ENCODE measurements at regions not wholly inside any gene's neighbourhood (a gene's known extent, or its start where the extent isn't known, plus 50 kb on each side); places are given as distances from the start of the nearest gene placed in this dataset.
A peak's percentile ranks its signal among the peaks of the same experiment; 100 is the strongest.
"Not testable (repeated sequence)": the region's sequence is repeated elsewhere in the genome, so short reads cannot be mapped to it uniquely, and the experiment has no call there.

GRCh38 chr7:131722371-131722770 is 165.9 kb upstream of the PODXL start:
- DNase-seq = no peak

GRCh38 chr7:131721660-131722059 is 165.2 kb upstream of the PODXL start:
- no peak for DNase-seq

GRCh38 chr7:131720703-131721102 is 164.3 kb upstream of the PODXL start:
- no peak for DNase-seq

GRCh38 chr7:131717181-131717580 is 160.8 kb upstream of the PODXL start:
- no peak for DNase-seq

GRCh38 chr7:131699323-131699722 is 142.9 kb upstream of the PODXL start:
- DNase-seq = no peak

GRCh38 chr7:131692131-131692960 is 135.9 kb upstream of the PODXL start:
- DNase-seq = peak in 1 of 2 donors; percentile 5

GRCh38 chr7:131691454-131692130 is 135.2 kb upstream of the PODXL start:
- DNase-seq = no peak

GRCh38 chr7:131690441-131690840 is 134.0 kb upstream of the PODXL start:
- no peak for DNase-seq

- no peak for DNase-seq
These were observed 133.3 kb upstream of the PODXL start for GRCh38 chr7:131689662-131690234.

- peak; percentile 15 to 23 for DNase-seq
These were observed 132.6 kb upstream of the PODXL start for GRCh38 chr7:131688738-131689661.

GRCh38 chr7:131687296-131687695 is 130.9 kb upstream of the PODXL start:
- no peak for DNase-seq

- DNase-seq = no peak
These were observed 130.4 kb upstream of the PODXL start for GRCh38 chr7:131686833-131687232.

- DNase-seq = no peak
These were observed 127.2 kb upstream of the PODXL start for GRCh38 chr7:131683536-131684125.

GRCh38 chr7:131681961-131682360 is 125.5 kb upstream of the PODXL start:
- DNase-seq = no peak

GRCh38 chr7:131679071-131679470 is 122.6 kb upstream of the PODXL start:
- DNase-seq = not testable (repeated sequence)

GRCh38 chr7:131676850-131677249 is 120.4 kb upstream of the PODXL start:
- not testable (repeated sequence) for DNase-seq

- DNase-seq = no peak
These were observed 117.7 kb upstream of the PODXL start for GRCh38 chr7:131674131-131674530.

- DNase-seq = no peak
These were observed 117.1 kb upstream of the PODXL start for GRCh38 chr7:131673576-131673975.

- no peak for DNase-seq
These were observed 114.0 kb upstream of the PODXL start for GRCh38 chr7:131670406-131670805.

- no peak for DNase-seq
These were observed 111.3 kb upstream of the PODXL start for GRCh38 chr7:131667699-131668098.

- no peak for DNase-seq
These were observed 108.6 kb upstream of the PODXL start for GRCh38 chr7:131665021-131665420.

- DNase-seq = no peak
These were observed 108.1 kb upstream of the PODXL start for GRCh38 chr7:131664570-131664969.

Data from bone marrow (tissue), 2 donors.